ENCODE measurements at regions not wholly inside any gene's neighbourhood (a gene's known extent, or its start where the extent isn't known, plus 50 kb on each side); places are given as distances from the start of the nearest gene placed in this dataset.
"Not testable (repeated sequence)": the region's sequence is repeated elsewhere in the genome, so short reads cannot be mapped to it uniquely, and the experiment has no call there.

DNA sequence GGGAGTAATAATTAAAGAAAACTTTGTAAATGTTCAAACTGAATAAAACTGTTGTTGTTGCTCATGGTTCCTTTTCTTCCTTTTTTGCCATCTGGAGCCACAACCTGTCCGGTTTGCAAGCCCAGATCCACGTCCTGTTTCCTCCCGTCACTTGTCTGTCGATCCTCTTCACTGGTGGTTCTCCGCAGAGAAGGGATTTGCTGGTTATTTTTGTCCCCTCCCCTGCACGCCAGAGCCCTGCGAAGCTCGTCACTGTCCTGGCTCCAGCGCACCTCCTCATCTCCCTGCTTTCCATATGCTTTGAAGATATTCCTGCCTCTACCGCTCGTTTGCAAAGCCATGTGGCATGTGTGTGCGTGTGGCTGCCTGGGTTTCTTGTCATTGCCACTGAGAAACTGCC is 461.4 kb downstream of the RNF144A start:
- CTCF ChIA-PET: no interaction called here
- no peak overlapping the region for H3K4me3 Mint-ChIP-seq
- H3K36me3 Mint-ChIP-seq (ENCODE audit: low read depth): no peaks in the 10 kb centered on the region
- intact Hi-C loops (cut with micrococcal nuclease): no loop called here
- no peaks in the 10 kb centered on the region for H3K27me3 Mint-ChIP-seq (ENCODE audit: low read depth)
- H3K4me1 Mint-ChIP-seq (ENCODE audit: low read depth): no peaks in the 10 kb centered on the region
- no peak overlapping the region for H3K27ac Mint-ChIP-seq
- H3K9me3 Mint-ChIP-seq: no peaks in the 10 kb centered on the region
- DNase-seq: no peak

DNA sequence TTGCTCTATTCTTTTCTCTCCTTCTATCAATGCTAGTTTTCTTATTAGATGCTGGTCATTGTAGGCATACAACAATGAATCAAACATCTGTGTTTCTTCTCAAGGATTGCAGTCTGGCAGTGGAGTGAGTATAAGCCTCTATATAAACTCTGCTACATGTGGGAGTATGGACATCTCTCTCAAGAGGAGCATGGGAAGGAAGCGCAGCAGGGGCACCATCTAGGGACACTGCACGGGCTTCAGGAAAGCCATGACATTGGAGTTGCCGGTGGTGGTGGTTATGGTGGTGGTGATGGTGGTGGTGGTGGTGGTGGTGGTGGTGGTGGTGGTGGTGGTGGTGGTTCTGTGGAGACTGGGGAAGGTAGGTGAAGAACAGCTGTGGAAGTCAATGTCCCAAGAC is 462.6 kb downstream of the RNF144A start:
- DNase-seq: no peak
- intact Hi-C loops (cut with micrococcal nuclease): no loop called here
- CTCF ChIA-PET: no interaction called here
- no peaks in the 10 kb centered on the region for H3K36me3 Mint-ChIP-seq (ENCODE audit: low read depth)
- H3K4me1 Mint-ChIP-seq (ENCODE audit: low read depth): no peaks in the 10 kb centered on the region
- H3K4me3 Mint-ChIP-seq: no peak overlapping the region
- no peaks in the 10 kb centered on the region for H3K27me3 Mint-ChIP-seq (ENCODE audit: low read depth)
- H3K9me3 Mint-ChIP-seq: no peaks in the 10 kb centered on the region
- no peak overlapping the region for H3K27ac Mint-ChIP-seq

DNA sequence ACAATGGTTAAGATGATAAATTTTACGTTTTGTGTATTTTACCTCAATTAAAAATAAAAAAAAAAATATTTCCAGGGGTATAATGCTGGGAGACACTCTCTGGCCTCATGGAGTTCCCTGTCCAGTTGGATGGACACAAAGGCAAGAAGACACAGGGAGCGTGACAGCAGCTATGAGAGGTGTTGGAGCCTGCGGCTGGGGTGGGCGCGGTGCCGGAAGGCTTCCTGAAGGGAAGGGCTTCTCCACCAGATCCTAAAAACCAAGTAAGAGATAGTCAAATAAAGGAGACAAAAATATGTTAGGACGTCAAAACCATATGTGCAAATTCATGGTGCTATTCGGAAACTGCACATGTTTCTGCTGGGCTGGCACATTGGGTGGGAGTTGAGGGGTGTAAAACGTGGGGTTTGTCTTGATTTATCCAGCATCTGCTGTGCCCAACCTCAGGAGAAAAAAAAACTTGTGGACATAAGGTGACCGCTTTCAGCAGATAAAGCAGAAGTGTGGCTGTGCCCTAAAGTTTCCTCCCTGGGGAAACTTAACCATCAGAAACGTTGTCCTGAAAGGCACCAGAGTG is 467.6 kb downstream of the RNF144A start:
- no peaks in the 10 kb centered on the region for H3K36me3 Mint-ChIP-seq (ENCODE audit: low read depth)
- H3K4me3 Mint-ChIP-seq: no peak overlapping the region
- no peaks in the 10 kb centered on the region for H3K27me3 Mint-ChIP-seq (ENCODE audit: low read depth)
- DNase-seq: no peak
- CTCF ChIA-PET: no interaction called here
- no peak overlapping the region for H3K27ac Mint-ChIP-seq
- intact Hi-C loops (cut with micrococcal nuclease): no loop called here
- no peaks in the 10 kb centered on the region for H3K4me1 Mint-ChIP-seq (ENCODE audit: low read depth)
- no peaks in the 10 kb centered on the region for H3K9me3 Mint-ChIP-seq

DNA sequence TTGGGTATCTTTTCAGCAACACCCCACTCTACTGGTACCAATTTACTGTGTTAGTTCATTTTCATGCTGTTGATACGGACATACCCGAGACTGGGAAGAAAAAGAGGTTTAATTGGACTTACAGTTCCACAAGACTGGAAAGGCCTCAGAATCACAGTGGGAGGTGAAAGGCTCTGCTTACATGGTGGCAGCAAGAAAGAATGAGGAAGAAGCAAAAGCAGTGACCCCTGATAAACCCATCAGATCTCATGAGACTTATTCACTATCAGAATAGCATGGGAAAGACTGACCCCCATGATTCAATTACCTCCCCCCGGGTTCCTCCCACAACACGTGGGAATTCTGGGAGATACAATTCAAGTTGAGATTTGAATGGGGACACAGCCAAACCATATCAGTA is 473.1 kb downstream of the RNF144A start:
- intact Hi-C loops (cut with micrococcal nuclease); H3K36me3 Mint-ChIP-seq (ENCODE audit: low read depth); H3K9me3 Mint-ChIP-seq; CTCF ChIA-PET; H3K27me3 Mint-ChIP-seq (ENCODE audit: low read depth); H3K27ac Mint-ChIP-seq; H3K4me1 Mint-ChIP-seq (ENCODE audit: low read depth); H3K4me3 Mint-ChIP-seq; DNase-seq: not testable (repeated sequence)

DNA sequence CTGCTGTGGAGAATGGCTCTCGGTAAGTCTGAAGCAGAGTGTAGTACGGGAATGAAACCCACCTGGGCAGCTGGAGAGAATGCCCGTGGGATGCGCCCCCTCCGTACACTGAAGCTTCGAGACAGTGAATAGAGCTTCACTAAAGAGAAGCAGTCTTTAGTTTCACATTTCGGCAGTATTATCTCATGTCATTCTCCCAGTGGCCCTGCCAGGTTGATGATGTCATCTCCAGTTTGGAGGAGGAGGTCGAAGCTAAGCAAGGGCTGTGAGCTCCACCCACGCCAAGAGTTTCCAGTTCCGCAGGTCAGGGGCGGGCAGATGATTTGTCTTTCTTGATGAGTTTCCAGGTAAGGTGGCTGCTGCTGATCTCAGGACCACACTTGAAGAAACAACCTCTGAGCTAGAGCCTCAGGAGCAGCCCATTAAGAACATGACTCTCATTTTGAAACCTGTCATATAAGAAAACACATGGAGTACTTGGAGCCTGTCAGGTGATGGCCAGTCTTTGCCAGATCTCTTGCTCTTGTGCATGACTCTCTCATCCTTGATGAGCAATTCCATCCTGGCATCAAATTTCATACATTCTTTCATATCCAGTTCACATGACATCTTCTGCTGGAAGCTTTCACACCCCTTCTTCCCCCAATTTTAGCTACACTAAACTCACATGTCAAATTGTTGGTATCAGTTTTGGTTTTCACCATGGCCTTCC is 475.0 kb downstream of the RNF144A start:
- Mint-ChIP-seq H3K36me3 (ENCODE audit: low read depth) (no peaks in the 10 kb centered on the region), H3K9me3 (no peaks in the 10 kb centered on the region), H3K4me3 (no peak overlapping the region), H3K27ac (no peak overlapping the region), H3K4me1 (ENCODE audit: low read depth) (no peaks in the 10 kb centered on the region), H3K27me3 (ENCODE audit: low read depth) (no peaks in the 10 kb centered on the region)
- DNase-seq: no peak
- intact Hi-C loops (cut with micrococcal nuclease): no loop called here
- CTCF ChIA-PET: interaction anchor here (0.5 kb wide), 1 partner anchor 269 kb away, joined by 3 read pairs; no protein-coding TSS in a partner anchor

DNA sequence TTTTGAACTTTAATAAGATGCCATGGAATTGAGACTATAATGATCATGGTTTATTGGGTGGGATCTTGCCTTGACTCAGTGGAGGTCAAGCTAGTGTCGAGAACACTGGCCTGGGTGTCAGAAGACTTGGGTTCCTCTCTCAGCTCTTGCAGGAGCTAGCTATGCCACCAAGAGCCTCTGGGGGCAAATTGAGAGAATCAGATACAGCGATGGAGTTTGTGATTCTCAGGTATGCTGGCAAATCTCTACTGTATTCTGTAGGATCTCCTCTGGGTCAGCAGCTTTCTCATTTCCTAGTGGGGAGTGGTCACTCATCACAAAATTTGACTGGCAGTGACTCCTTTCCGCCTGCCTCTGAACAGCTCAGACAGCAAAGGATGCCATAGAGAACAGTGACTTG is 477.0 kb downstream of the RNF144A start:
- DNase-seq: no peak
- H3K9me3 Mint-ChIP-seq: no peaks in the 10 kb centered on the region
- H3K4me1 Mint-ChIP-seq (ENCODE audit: low read depth): no peaks in the 10 kb centered on the region
- CTCF ChIA-PET: interaction anchor here (0.9 kb wide), 1 partner anchor 12 kb away, joined by 3 read pairs; no protein-coding TSS in a partner anchor
- no peak overlapping the region for H3K4me3 Mint-ChIP-seq
- H3K27ac Mint-ChIP-seq: no peak overlapping the region
- no peaks in the 10 kb centered on the region for H3K36me3 Mint-ChIP-seq (ENCODE audit: low read depth)
- intact Hi-C loops (cut with micrococcal nuclease): no loop called here
- H3K27me3 Mint-ChIP-seq (ENCODE audit: low read depth): no peaks in the 10 kb centered on the region

DNA sequence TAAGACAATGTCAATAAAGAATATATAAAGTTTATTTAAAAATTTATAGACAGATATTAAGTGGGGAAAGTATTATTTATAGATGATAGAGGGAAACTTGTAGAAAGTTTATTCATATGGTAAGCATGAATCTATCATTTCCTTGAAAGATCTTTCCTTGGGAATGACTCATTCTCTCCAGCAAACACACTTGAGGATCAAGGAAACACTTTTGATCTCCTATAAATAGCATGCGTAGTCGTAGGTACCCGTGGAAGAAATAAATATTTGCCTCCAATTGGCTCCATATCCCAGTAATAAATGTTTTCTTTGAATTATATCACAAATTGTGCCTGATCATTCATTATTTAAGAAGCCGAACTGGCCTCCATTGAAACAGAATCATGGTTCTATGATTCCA is 483.4 kb downstream of the RNF144A start:
- H3K9me3 Mint-ChIP-seq: no peaks in the 10 kb centered on the region
- H3K36me3 Mint-ChIP-seq (ENCODE audit: low read depth): no peaks in the 10 kb centered on the region
- H3K27ac Mint-ChIP-seq: no peak overlapping the region
- DNase-seq: no peak
- intact Hi-C loops (cut with micrococcal nuclease): no loop called here
- peaks cover 6% of the 10 kb centered on the region for H3K27me3 Mint-ChIP-seq (ENCODE audit: low read depth)
- H3K4me1 Mint-ChIP-seq (ENCODE audit: low read depth): peaks cover 12% of the 10 kb centered on the region
- CTCF ChIA-PET: no interaction called here
- no peak overlapping the region for H3K4me3 Mint-ChIP-seq

DNA sequence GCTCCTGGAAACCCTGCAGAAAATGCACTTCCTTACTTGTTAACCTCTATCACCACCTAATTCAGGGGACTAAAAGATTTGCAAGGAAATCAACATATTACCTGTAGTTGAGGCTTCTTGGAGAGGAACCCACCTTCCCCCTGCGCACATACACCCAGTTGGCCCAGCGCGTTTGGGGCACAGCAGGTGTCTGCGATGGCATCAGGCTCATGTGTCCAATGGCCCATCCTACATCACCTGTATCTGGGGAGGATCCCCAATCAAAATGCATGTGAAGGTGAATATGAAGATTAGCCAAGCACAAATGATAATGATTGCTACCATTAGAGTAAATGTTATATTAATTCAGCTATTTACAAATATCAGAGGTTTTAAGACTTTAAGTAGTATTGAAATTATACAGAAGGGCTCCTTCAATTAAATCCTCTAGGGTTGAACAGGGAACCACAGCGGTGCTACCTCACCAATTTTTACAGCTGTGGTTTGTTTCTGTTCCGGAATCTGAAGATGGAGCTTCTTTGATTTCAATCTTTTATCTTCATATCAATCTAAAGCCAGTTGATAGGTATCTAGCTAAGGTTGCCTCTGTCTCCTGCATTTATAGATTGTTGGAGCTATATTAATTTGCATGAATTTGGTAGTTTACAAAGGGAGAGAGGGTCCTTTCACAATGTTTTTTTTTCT is 486.0 kb downstream of the RNF144A start:
- H3K9me3 Mint-ChIP-seq: no peaks in the 10 kb centered on the region
- no peak overlapping the region for H3K4me3 Mint-ChIP-seq
- H3K27ac Mint-ChIP-seq: no peak overlapping the region
- DNase-seq: no peak
- H3K27me3 Mint-ChIP-seq (ENCODE audit: low read depth): peaks cover 12% of the 10 kb centered on the region
- peaks cover 12% of the 10 kb centered on the region for H3K4me1 Mint-ChIP-seq (ENCODE audit: low read depth)
- no peaks in the 10 kb centered on the region for H3K36me3 Mint-ChIP-seq (ENCODE audit: low read depth)
- intact Hi-C loops (cut with micrococcal nuclease): no loop called here
- CTCF ChIA-PET: interaction anchor here (0.6 to 1.2 kb wide), 2 partner anchors 14 to 182 kb away, joined by 3 to 4 read pairs; no protein-coding TSS in a partner anchor

DNA sequence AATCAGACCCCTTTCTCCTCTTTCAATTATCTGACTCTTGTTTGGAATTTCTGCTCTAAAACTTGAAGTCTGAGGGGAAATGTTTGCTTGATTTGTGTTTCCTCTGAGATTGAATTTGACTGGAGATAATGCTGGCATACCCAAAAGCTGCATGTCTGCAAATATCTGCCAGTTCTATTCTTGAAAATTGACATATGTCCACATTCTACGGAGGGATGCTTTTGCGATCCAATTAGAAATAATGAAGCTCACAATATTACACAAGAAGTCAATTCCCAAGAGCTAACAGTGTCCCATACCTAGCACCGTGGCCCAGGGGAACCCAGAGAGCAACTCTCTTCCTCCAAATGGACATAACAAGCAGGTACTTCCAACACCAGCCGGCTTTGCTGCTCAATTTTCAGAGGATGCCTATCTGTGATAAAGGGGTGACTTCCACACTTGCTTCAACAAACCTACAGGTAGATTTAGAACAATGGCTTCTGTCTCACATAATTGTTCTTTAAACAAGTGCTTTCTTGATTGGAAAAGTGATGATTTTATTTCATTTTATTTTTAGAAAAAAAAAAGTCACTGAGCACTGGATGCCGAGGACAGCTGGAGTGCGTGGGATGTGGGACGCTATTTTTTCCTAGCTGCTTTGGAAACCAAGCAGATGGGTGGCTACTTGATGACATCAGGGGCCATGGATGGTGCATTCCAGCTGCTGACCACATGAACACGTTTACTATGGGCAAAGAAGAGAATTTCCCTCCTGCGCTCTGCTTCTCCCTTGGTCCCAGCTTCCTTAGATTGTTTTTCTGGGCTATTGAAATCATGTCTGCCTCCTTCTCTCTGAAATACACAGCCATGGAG is 488.9 kb downstream of the RNF144A start:
- intact Hi-C loops (cut with micrococcal nuclease): no loop called here
- Mint-ChIP-seq H3K4me1 (ENCODE audit: low read depth) (peaks cover 12% of the 10 kb centered on the region), H3K9me3 (no peaks in the 10 kb centered on the region), H3K36me3 (ENCODE audit: low read depth) (no peaks in the 10 kb centered on the region), H3K27ac (no peak overlapping the region), H3K4me3 (no peak overlapping the region), H3K27me3 (ENCODE audit: low read depth) (peaks cover 12% of the 10 kb centered on the region)
- DNase-seq: no peak
- CTCF ChIA-PET: no interaction called here

DNA sequence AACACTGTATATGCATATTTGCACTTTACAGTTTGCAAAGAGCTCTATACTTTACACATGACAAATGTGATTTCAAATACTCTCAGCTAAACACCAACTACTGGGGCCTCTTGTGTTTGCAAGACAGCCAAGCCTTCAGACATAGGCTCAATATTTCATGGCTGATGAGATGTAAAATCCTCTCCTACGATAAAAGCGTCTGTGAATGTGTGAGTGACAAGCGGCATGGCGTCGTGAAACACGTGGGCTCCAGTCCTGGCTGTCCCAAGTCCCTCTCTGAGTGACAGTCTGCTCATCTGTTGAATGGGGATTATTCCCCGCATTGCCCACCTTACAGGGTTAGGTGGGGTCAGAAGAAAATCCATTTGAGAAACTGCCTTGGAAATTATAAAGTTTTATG is 489.8 kb downstream of the RNF144A start:
- intact Hi-C loops (cut with micrococcal nuclease): no loop called here
- no peaks in the 10 kb centered on the region for H3K36me3 Mint-ChIP-seq (ENCODE audit: low read depth)
- no peak for DNase-seq
- peaks cover 12% of the 10 kb centered on the region for H3K4me1 Mint-ChIP-seq (ENCODE audit: low read depth)
- peaks cover 12% of the 10 kb centered on the region for H3K27me3 Mint-ChIP-seq (ENCODE audit: low read depth)
- no peaks in the 10 kb centered on the region for H3K9me3 Mint-ChIP-seq
- no peak overlapping the region for H3K4me3 Mint-ChIP-seq
- H3K27ac Mint-ChIP-seq: no peak overlapping the region
- CTCF ChIA-PET: no interaction called here

DNA sequence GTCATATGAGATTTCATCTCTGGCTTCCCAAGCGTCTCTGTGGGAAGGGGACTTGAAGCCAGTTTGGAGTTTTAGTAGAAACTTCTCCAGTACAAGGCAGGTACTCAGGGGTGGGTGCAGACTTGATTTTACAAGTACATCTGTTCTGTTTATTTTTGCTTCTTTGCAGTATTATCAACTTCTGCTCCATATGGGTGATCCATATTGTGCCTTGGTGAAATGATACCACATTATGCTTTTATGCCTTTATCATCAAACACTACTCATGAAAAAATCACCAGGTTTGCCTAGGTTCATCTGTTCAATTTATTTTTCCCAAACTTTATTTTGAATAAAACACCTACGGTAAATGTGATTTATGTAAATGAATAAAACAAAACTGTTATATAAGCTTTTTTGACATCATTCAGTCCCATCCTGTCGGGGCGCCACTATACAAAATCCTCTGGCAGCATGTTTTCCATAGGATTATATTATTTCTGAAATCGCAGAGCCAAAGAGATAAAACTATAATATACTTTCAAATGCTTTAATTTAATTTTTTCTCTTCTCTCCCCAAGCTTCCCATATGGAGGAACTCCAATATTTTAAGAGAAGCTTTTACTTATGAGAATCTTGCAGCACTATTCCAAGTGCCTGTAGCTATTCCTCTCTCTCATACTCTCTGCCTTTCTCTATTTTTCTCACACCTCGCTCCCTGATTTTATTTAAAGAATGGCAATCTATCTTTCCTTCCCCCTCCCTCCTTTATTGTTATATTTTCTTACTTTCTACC is 490.9 kb downstream of the RNF144A start:
- CTCF ChIA-PET: interaction anchor here (1.2 kb wide), 1 partner anchor 134 kb away, joined by 6 read pairs; no protein-coding TSS in a partner anchor
- DNase-seq: no peak
- Mint-ChIP-seq H3K27ac (no peak overlapping the region), H3K4me1 (ENCODE audit: low read depth) (peaks cover 5% of the 10 kb centered on the region), H3K36me3 (ENCODE audit: low read depth) (no peaks in the 10 kb centered on the region), H3K9me3 (no peaks in the 10 kb centered on the region), H3K27me3 (ENCODE audit: low read depth) (peaks cover 9% of the 10 kb centered on the region), H3K4me3 (no peak overlapping the region)
- intact Hi-C loops (cut with micrococcal nuclease): no loop called here

DNA sequence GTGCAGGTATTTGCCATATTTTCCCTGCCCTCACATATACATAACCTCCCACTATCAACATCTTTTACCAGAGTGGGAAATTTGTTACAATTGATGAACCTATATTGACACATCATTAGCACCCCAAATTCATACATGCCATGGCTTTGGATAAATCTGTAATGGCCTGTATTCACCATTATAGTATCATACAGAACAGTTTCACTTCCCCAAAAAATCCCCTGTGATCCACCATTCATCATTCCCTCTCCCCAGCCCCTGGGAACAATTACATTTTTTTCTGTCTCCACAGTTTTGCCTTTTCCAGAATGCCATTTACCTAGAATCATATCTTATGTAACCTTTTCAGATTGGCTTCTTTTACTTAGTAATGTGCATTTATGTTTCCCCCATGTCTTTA is 494.5 kb downstream of the RNF144A start:
- no peak for DNase-seq
- H3K27ac Mint-ChIP-seq: no peak overlapping the region
- H3K4me3 Mint-ChIP-seq: no peak overlapping the region
- H3K4me1 Mint-ChIP-seq (ENCODE audit: low read depth): no peaks in the 10 kb centered on the region
- CTCF ChIA-PET: no interaction called here
- H3K9me3 Mint-ChIP-seq: no peaks in the 10 kb centered on the region
- intact Hi-C loops (cut with micrococcal nuclease): no loop called here
- peaks cover 2% of the 10 kb centered on the region for H3K27me3 Mint-ChIP-seq (ENCODE audit: low read depth)
- H3K36me3 Mint-ChIP-seq (ENCODE audit: low read depth): no peaks in the 10 kb centered on the region

Data from activated naive CD4-positive, alpha-beta T cell treated with anti-CD3 and anti-CD28 coated beads for 36 hours (primary cell).